Limb (tissue), 2 donors: ENCODE measurements at regions not wholly inside any gene's neighbourhood (a gene's known extent, or its start where the extent isn't known, plus 50 kb on each side); places are given as distances from the start of the nearest gene placed in this dataset.

ENCODE experiments used
- DNase-seq, 2 donors: peaks; one replicate each; pipeline ENCODE4 v3.0.0-alpha.2; 2016; ENCODE audit errors: extremely low spot score in 2 of 2

DNA sequence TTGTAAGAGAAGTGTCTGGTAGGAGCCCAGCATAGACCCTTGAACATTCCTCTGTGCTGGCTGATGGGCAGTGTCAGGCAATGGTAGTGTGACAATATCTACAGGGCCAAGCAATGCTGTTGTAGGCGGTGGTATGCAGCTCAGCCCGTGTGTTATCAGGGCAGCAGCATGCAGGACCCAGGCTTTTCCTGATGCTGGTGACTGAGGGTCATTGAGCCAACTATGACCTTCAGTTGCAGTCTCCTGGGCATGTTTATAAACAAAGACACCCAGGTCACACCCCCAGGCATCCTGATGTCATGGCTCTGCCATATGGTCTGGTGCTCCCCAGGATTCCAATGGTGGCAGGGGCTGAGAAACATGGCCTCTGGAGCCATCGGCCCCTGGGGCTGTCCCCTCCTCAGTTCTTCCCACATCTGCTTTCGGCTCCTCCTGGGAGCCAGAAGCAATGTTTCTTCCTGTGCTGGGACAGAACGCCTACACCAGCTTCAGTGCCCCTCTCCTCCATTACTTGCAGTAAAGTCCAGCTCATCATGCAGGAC is 518.0 kb upstream of the HS6ST1 start:
- no peak for DNase-seq

DNA sequence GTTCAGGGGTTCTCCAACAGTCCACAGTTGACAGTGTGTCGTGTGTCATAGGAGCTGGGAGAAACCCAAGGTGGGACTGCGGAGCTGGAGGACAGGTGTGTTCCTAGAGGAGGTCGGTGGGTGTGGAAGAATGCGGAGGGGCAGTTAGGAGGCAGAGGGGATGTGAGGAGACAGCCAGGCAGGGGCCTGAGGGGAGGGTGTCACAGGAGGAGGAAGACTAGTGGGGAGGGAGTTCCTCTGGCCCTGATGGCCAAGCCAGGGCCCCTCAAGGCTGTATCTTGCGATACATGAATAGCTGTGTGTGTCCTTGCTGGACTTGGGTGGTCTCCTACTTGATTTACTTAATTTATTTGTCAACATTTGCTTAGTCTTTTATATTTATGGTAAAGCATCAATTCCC is 519.6 kb upstream of the HS6ST1 start:
- no peak for DNase-seq

DNA sequence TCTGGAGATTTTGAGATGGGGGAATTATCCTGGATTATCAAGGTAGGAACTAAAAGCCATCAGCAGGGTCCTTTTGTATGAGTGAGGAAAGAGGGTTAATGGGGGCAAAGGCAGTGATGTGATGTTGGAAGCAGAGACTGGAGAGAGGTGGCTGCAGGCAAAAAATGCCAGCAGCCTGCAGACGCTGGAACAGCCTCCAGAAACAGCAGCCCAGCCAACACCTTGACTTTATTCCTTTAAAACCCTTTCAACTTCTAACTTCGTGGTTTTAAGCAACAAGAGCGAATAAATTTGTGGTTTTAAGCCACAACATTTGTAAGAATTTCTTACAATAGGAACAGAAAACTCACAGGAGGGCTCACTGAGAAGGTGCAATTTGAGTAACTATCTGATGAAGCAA is 523.1 kb upstream of the HS6ST1 start:
- no peak for DNase-seq

- no peak for DNase-seq
These were observed 548.6 kb upstream of the HS6ST1 start for GRCh38 chr2:128867311-128867710.

DNA sequence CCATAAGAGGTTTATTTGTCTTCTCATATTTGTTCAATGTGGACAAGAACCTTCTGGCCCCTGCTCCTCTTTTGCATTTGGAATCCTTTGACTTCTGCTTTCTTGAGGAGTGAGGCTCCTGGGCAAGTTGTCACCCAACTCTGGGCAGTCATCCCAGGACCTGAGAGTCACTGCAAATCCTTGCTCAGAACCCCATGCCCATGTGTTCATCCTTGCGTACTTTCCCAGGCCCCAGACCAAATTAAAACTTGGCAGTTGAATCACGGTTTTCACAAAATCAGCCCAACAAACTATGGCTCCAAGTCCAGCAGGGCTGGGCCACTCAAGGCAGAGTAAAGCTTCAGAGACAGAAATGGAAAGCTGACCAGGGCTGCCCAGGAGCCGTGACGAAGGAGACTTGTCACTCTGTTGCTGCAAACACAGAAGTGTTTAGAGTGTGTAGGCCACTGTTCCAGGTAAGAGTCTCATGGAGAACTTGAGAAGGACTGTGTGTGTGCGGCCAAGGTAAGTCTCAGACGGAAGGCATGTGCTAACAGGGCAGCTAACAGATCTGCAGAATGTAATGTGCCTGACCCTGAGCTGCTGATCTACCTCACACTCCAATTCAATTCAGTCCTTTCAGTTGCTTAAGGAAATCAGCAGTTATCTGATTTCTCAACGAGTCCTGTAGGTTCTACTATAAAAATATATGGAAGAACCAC is 549.4 kb upstream of the HS6ST1 start:
- DNase-seq = no peak

DNA sequence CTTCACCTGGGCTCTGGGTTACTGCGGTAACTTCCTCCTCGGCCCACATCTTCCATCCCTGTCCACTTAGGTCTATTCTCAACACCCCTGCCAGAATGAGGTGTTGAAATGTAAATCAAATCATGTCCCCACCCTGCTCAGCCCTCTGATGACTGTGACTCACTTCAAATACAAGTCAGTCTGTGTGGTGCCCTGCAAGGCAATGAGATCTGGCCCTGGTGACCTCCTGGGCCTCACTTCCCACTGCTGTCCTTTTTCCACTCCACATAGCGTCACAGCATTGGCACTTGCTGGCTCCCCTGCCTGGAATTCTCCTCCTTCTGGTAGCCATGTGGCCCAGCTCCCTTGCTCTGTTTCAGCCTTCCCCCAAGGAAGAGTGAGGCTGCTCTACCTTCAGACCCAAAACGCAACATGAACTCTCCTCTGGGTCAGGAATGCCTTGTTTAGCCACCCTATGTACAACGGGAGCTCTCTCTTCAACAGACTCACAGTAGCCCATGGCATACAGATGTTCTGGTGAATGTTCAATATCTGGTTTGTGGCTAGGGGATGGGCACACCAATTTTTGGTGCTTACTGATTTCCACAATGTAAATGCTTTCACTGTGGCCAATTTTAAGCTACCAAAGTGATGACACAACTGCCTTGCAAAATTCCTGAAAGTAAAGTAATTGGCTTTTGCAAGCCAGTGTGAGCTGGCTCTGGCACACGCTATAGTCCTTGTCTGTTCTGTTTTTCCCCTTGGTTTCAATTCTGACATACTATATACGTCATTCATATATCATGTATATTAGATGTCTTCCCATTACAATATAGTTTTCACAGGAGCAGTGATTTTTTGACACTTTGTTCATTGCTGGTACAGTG is 550.3 kb upstream of the HS6ST1 start:
- DNase-seq = no peak

DNA sequence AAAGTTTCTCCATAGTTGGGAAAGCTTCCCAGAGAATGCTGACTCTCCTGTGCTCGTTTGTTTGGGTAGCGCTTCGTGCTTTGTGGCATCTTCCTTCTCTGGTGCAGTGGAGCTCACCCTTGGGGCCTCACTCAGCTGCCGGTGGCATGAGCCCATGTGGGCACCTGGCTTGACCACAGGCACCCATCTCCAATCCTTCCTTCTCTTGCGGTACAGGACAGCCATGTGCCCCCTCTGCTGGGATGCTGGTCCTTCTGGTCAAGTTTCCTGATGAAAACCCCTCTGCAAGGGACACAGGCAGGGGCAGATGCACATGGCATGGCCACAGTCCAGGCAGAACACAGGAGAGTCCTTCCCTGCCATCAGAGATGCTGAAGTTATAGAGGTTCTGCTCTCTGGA is 555.9 kb upstream of the HS6ST1 start:
- DNase-seq = no peak

DNA sequence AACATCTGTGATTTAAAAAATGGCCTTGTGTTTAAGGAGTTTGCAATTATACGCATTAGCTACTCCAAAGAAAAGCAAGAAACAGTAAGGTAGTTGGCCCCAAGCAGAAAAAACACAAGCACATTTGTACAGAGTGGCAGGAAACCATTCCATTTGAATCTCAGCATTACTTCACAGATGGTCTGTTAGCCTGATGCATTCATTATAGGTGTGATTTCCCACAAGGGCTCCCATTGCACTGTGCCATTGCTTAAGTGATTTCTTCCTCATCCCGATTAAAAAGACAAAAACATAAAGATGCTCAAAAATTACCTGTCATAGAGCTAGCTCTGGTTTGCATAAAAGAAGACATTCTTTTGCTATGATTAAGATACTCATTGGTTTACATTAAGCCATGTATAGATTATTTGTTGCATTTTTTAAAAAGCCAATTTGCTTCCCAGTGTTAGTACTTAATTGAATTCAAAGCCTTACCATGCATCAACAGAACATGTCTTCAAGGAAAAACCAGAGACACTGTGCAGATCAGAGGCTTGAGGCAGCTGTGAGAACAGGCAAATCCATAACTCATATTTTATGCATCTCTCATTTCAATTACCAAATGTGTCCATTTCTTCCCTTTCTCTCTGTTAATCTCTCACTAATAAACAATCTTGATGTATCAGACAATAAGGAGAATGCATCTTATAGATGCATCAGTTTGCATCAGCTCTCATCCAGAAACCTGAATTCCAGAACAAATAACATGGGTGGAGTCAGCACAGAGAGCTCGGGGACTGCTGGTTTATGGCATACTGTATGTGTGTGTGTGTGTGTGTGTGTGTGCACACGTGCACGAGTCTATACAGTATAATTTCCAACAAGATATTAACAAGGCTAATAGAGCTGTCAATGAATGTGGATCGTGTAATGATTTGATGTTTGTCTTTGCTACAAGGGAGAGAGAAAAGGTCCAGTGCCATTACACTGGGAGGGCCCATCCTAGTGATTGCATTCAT is 558.6 kb upstream of the HS6ST1 start:
- no peak for DNase-seq

DNA sequence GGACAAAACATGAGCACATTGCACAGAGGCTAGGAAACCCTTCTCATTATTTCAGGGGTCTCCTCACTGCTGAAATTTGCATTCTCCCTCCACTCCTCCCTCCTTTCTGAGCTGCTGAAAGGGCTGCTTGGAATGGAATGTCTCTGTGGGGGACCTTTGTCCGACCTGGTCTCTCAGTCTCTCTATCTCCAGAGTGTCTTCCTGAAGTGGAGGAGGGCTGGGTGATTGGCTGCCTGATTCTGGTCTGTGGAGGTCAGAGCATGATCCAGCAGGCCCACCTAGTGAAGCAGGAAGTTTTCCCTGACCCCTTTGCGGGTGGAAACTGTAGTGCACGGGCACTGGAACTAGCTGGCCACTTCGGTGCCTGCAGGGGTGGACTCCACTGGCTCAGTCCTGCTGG is 560.5 kb upstream of the HS6ST1 start:
- DNase-seq = no peak

GRCh38 chr2:128894896-128895295 is 576.2 kb upstream of the HS6ST1 start:
- no peak for DNase-seq

- DNase-seq = no peak
These were observed 583.1 kb upstream of the HS6ST1 start for GRCh38 chr2:128901572-128902391.

GRCh38 chr2:128903637-128904036 is 585.0 kb upstream of the HS6ST1 start:
- no peak for DNase-seq

- no peak for DNase-seq
These were observed 592.6 kb upstream of the HS6ST1 start for GRCh38 chr2:128911276-128911675.

DNA sequence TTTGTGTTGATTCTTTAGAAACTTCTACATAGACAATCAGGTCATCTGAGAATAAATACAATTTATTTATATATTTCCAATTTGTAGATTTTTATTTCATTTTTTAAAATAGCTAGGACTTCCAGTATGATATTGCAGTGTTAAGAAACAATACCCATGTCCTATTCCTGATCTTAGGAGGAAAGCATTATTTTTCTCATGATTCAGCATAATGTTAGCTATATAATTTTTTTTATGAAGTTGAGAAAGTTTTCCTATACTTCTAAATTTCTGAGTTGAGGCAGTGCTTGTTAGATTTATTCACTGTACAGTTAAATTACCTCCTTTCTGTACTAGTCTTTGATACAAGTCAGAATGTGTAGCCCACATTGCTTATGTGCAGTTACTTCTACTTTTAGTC is 595.7 kb upstream of the HS6ST1 start:
- DNase-seq = no peak

- DNase-seq = no peak
These were observed 603.1 kb upstream of the HS6ST1 start for GRCh38 chr2:128921751-128922150.

DNA sequence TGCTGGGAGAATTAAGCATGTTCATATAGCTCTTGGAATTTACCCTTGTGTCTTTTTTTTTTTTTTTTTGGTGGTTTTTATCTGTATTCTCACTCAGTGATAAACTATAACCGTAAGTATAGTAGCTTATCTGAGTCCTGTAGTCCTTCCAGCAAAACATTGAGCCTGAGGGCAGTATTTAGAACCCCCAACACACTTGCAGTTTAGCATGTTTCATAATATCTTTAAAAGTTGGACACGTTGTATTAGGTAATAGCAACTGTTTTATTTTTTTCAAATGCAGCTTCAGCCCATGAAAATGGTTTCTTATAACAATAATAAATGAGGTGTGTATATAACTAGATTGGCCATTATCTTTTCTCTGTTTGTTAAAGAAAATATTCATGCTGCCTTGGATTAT is 603.5 kb upstream of the HS6ST1 start:
- no peak for DNase-seq

DNA sequence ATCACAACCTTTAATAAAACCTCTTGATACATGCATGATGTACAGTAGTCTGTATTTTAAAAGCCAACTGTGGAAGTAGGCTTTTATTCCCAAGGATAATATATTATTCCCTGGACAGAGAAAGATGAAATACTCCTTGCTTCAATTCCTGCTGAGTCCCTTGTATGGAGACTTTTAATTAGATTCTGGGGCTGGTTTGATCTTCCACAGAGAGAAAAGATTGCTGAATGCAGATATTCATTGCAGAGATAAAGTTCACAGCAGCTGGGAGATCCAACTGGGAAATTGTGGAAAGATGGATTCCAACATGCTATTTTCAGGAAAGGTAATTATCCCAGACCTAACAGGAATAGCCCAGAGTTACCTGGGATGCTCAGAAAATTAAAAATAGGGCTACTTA is 607.0 kb upstream of the HS6ST1 start:
- no peak for DNase-seq

DNA sequence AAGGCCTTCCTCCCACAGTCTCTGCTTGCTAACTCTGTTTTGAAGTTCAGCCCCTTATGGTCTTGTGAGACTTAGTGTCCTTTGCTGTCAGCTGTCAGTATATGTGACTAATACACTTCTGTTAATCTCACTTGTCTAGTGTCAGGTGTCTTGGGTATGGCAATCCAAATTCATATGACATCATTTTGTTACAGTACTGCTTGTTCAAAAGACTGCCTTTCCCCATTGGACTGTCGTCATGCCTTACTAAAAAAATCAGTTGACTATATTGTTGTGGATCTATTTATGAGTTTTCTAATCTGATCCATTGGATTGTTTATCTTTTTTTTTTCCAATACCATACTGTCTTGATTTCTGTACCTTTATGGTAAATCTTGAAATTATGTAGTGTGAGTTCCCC is 611.4 kb upstream of the HS6ST1 start:
- DNase-seq = no peak

GRCh38 chr2:128940378-128940777 is 621.7 kb upstream of the HS6ST1 start:
- DNase-seq = no peak

DNA sequence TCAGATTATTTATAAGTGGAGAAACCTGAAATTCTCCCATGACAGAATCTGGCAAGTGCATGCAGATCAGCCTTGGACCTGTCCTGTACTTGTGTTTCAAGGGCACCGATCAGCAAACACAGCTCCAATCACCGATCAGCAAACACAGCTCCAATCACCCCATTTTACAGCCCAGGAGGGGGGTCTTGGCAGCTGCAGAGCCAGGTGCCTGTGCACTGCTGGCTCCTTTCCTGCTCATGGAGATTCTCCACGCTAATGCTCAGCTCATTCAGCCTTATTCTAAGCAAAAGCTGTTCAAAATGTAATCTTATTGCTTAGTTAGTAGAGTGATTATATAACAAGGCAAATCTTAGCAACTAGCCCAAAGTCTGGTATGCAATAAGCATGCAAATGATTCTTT is 623.1 kb upstream of the HS6ST1 start:
- DNase-seq = no peak

GRCh38 chr2:128949360-128949759 is 630.7 kb upstream of the HS6ST1 start:
- DNase-seq = no peak
